GM19397 (cell line): ENCODE measurements at regions not wholly inside any gene's neighbourhood (a gene's known extent, or its start where the extent isn't known, plus 50 kb on each side); places are given as distances from the start of the nearest gene placed in this dataset.

Source experiments
- ATAC-seq: cut with Tn5 transposase; IDR thresholded peaks from one replicate; pipeline ENCODE4 v1.9.1; 2021; ENCODE audit warnings: mild to moderate bottlenecking, moderate library complexity; ENCODE audit not compliant: unreplicated experiment

- ATAC-seq = no peak
Measured at GRCh38 chr20:40495956-40496355, 193.1 kb downstream of the MAFB start.

GRCh38 chr20:40494248-40494647, 194.8 kb downstream of the MAFB start:
- ATAC-seq = no peak

- ATAC-seq = no peak
Measured at GRCh38 chr20:40493549-40493948, 195.5 kb downstream of the MAFB start.

- ATAC-seq = no peak
Measured at GRCh38 chr20:40493071-40493470, 196.0 kb downstream of the MAFB start.

- ATAC-seq = no peak
Measured at GRCh38 chr20:40491009-40491590, 197.9 kb downstream of the MAFB start.

- ATAC-seq = no peak
Measured at GRCh38 chr20:40489886-40490285, 199.2 kb downstream of the MAFB start.

- no peak for ATAC-seq
Measured at GRCh38 chr20:40488401-40488800, 200.6 kb downstream of the MAFB start.

- ATAC-seq = no peak
Measured at GRCh38 chr20:40486297-40486696, 202.7 kb downstream of the MAFB start.

- no peak for ATAC-seq
Measured at GRCh38 chr20:40481743-40482458, 207.1 kb downstream of the MAFB start.

GRCh38 chr20:40481337-40481736, 207.7 kb downstream of the MAFB start:
- ATAC-seq = no peak

GRCh38 chr20:40477805-40478204, 211.2 kb downstream of the MAFB start:
- ATAC-seq = no peak

- no peak for ATAC-seq
Measured at GRCh38 chr20:40476461-40476860, 212.6 kb downstream of the MAFB start.

- no peak for ATAC-seq
Measured at GRCh38 chr20:40472905-40473304, 216.1 kb downstream of the MAFB start.

GRCh38 chr20:40471261-40471629, 217.8 kb downstream of the MAFB start:
- no peak for ATAC-seq

- ATAC-seq = no peak
Measured at GRCh38 chr20:40470445-40471260, 218.4 kb downstream of the MAFB start.

GRCh38 chr20:40468759-40469158, 220.3 kb downstream of the MAFB start:
- no peak for ATAC-seq

GRCh38 chr20:40467703-40468411, 221.2 kb downstream of the MAFB start:
- no peak for ATAC-seq

GRCh38 chr20:40467067-40467466, 222.0 kb downstream of the MAFB start:
- ATAC-seq = no peak

GRCh38 chr20:40464731-40465208, 224.3 kb downstream of the MAFB start:
- no peak for ATAC-seq

GRCh38 chr20:40463171-40463570, 225.9 kb downstream of the MAFB start:
- ATAC-seq = no peak

- no peak for ATAC-seq
Measured at GRCh38 chr20:40462566-40462965, 226.5 kb downstream of the MAFB start.
